ENCODE measurements at regions not wholly inside any gene's neighbourhood (a gene's known extent, or its start where the extent isn't known, plus 50 kb on each side); places are given as distances from the start of the nearest gene placed in this dataset.
"Not testable (repeated sequence)": the region's sequence is repeated elsewhere in the genome, so short reads cannot be mapped to it uniquely, and the experiment has no call there.

DNA sequence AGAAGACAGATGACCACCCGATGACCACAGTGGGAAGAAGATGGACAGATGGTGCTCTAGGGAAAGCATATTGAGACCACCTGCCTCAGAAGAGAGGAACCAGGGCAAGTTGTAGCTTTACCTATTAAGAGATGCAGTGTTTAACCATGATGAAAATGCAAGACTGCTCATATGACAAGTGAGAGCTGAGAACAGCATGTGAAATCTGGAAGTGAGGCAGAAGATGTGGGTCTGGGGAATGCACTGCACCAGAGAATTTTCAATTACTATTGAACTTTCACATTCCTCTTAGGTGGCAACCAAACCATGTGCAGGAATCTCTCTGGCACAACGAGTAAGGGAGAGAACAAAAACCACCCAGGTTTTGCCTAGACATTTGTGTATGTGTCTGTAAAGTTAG lies 184.8 kb upstream of the CRIM1 start:
- no peak overlapping the region for H3K4me3 ChIP-seq
- H3K4me1 ChIP-seq (replicated peaks) = no peaks in the 10 kb centered on the region
- no peak for DNase-seq (ENCODE audit: low spot score)
- H3K27me3 ChIP-seq (replicated peaks; ENCODE audit: insufficient read depth) = no peaks in the 10 kb centered on the region
- 41% methylated on average over 2 of the region's 2 CpGs for WGBS
- TF ChIP-seq POLR2AphosphoS5 (IDR thresholded peaks at IDR 0.05) (no peak), POLR2A (IDR thresholded peaks at IDR 0.05) (no peak)
- TF ChIP-seq, protein P1, sequence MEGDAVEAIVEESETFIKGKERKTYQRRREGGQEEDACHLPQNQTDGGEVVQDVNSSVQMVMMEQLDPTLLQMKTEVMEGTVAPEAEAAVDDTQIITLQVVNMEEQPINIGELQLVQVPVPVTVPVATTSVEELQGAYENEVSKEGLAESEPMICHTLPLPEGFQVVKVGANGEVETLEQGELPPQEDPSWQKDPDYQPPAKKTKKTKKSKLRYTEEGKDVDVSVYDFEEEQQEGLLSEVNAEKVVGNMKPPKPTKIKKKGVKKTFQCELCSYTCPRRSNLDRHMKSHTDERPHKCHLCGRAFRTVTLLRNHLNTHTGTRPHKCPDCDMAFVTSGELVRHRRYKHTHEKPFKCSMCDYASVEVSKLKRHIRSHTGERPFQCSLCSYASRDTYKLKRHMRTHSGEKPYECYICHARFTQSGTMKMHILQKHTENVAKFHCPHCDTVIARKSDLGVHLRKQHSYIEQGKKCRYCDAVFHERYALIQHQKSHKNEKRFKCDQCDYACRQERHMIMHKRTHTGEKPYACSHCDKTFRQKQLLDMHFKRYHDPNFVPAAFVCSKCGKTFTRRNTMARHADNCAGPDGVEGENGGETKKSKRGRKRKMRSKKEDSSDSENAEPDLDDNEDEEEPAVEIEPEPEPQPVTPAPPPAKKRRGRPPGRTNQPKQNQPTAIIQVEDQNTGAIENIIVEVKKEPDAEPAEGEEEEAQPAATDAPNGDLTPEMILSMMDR (IDR thresholded peaks at IDR 0.05) = no peak
- H3K36me3 ChIP-seq = no peaks in the 10 kb centered on the region
- intact Hi-C loops (cut with DNase I) = no loop called here
- H3K27ac ChIP-seq = no peak overlapping the region
- no peaks in the 10 kb centered on the region for H3K9me3 ChIP-seq

DNA sequence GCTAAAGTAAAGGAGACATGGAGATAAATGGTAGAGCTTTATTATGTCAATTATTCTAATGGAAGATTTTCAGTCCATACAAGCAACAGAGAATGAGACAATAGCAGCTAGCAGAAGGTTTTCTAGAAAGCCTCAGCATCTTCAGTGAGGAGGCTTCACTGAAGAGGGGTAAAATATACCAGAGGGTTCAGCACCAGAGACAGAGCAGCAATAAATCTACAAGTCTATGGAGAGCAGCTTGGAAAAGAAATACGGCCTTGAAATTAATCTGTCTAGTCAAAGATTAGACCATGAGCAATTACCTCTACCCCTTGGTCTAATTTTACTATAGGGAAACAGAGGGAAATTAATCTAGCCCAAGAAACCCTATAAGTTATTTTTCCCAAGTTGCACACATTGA lies 185.7 kb upstream of the CRIM1 start:
- Histone ChIP-seq H3K4me3 (no peak overlapping the region), H3K27me3 (replicated peaks; ENCODE audit: insufficient read depth) (no peaks in the 10 kb centered on the region), H3K4me1 (replicated peaks) (no peaks in the 10 kb centered on the region), H3K9me3 (no peaks in the 10 kb centered on the region), H3K36me3 (no peaks in the 10 kb centered on the region), H3K27ac (no peak overlapping the region)
- WGBS = 24% methylated on average over 1 of the region's 1 CpG
- TF ChIP-seq, protein P1 (IDR thresholded peaks at IDR 0.05) = no peak
- no peak for TF ChIP-seq POLR2A (IDR thresholded peaks at IDR 0.05)
- no peak for TF ChIP-seq POLR2AphosphoS5 (IDR thresholded peaks at IDR 0.05)
- DNase-seq (ENCODE audit: low spot score) = no peak
- intact Hi-C loops (cut with DNase I) = no loop called here

DNA sequence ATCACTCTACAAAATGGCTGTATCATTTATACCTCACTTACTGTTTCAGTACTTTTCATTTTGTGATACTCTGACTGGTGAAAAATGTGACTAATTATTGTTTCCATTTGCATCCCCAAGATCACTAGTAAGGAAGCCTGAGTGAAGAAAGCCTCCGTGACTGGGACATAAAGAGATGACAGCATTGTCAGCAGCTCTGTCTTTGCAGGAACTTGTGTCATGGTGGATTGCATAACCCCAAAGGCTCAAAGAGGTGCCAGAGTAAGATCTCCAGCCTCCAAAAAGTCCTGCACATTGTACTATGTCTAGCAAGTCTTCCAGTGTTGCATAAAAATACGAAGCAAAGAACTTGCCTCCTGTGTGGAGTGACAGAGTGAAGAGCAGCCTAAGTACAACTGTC lies 187.5 kb upstream of the CRIM1 start:
- Histone ChIP-seq H3K4me1 (replicated peaks) (no peaks in the 10 kb centered on the region), H3K36me3 (no peaks in the 10 kb centered on the region), H3K27me3 (replicated peaks; ENCODE audit: insufficient read depth) (no peaks in the 10 kb centered on the region), H3K9me3 (no peaks in the 10 kb centered on the region), H3K27ac (no peak overlapping the region), H3K4me3 (no peak overlapping the region)
- WGBS = 87% methylated on average over 2 of the region's 2 CpGs
- TF ChIP-seq, protein P1 (IDR thresholded peaks at IDR 0.05) = no peak
- TF ChIP-seq POLR2AphosphoS5 (IDR thresholded peaks at IDR 0.05) (no peak), POLR2A (IDR thresholded peaks at IDR 0.05) (no peak)
- intact Hi-C loops (cut with DNase I) = no loop called here
- no peak for DNase-seq (ENCODE audit: low spot score)

DNA sequence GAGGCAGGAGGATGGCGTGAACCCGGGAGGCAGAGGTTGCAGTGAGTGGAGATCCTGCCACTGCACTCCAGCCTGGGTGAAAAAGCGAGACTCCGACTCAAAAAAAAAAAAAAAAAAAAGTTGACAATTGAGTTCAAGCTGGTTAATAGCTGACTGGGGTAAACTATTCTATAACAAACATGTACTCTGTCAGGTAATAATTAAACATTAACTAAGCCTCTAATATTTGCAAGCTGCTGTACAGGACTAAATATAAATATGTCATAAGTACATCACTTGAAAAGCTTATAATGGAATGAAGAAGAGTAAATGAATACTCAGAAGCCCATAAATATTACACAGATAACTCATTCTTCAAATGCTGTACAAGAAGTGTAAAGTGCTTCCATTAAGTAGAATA lies 190.4 kb upstream of the CRIM1 start:
- no peak for DNase-seq (ENCODE audit: low spot score)
- intact Hi-C loops (cut with DNase I) = no loop called here
- WGBS = 90% methylated on average over 4 of the region's 4 CpGs
- no peak overlapping the region for H3K27ac ChIP-seq
- no peaks in the 10 kb centered on the region for H3K9me3 ChIP-seq
- no peaks in the 10 kb centered on the region for H3K36me3 ChIP-seq
- TF ChIP-seq, protein P1 (IDR thresholded peaks at IDR 0.05) = no peak
- TF ChIP-seq POLR2AphosphoS5 (IDR thresholded peaks at IDR 0.05) = no peak
- TF ChIP-seq POLR2A (IDR thresholded peaks at IDR 0.05) = no peak
- H3K27me3 ChIP-seq (replicated peaks; ENCODE audit: insufficient read depth) = no peaks in the 10 kb centered on the region
- no peak overlapping the region for H3K4me3 ChIP-seq
- H3K4me1 ChIP-seq (replicated peaks) = no peaks in the 10 kb centered on the region

DNA sequence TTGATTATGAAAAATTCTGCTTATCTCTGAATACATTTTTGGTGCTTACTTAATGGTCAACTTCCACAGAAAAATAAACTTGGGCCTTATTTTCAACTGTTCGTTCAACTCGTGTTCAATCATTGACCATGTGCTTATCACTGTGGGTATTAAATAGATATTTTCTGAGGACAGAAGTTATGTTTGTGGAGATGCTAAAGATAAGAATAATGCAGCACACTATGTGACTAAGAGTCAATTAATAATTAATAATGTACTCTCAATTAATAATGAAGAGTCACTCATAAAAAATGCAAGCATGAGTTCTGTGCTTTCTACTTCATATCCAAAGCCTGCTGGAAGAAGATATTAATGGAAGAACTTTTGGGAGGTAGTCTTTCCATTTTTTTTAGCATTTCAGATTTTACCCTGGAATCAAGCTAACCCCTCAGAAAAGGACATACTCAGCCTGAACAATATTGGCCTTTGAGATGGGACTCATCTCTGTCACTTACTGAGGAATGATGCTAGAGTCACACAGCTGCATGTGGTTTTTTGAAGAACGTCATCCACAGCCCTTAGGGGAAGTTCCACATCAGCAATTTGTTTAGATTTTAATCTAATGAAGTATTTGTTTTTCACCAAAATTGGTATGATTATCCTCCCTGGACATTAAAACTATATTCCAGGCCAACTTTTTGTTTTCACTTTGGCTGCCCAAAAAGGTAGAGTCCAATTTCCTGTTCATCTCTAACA lies 191.9 kb upstream of the CRIM1 start:
- no peaks in the 10 kb centered on the region for H3K27me3 ChIP-seq (replicated peaks; ENCODE audit: insufficient read depth)
- no peak overlapping the region for H3K27ac ChIP-seq
- TF ChIP-seq POLR2A (IDR thresholded peaks at IDR 0.05) = no peak
- no peak for TF ChIP-seq POLR2AphosphoS5 (IDR thresholded peaks at IDR 0.05)
- TF ChIP-seq, protein P1 (IDR thresholded peaks at IDR 0.05) = no peak
- WGBS = 88% methylated on average over 3 of the region's 3 CpGs
- H3K4me1 ChIP-seq (replicated peaks) = no peaks in the 10 kb centered on the region
- H3K36me3 ChIP-seq = no peaks in the 10 kb centered on the region
- no peak for DNase-seq (ENCODE audit: low spot score)
- no peak overlapping the region for H3K4me3 ChIP-seq
- intact Hi-C loops (cut with DNase I) = no loop called here
- no peaks in the 10 kb centered on the region for H3K9me3 ChIP-seq

DNA sequence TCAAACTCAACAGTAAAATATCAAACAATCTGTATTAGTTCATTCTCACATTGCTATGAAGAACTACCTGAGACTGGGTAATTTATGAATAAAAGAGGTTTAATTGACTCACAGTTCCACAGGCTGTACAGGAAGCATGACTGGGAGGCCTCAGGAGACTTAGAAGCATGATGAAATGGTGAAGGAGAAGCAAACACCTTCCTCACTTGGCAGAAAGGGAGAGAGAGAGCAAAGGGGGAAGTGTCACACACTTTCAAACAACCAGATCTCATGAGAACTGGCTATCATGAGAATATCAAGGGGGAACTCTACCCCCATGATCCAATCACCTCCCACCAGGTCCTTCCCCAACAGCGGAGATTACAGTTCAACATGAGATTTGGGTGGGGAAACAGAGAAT lies 198.5 kb upstream of the CRIM1 start:
- intact Hi-C loops (cut with DNase I); H3K4me3 ChIP-seq; H3K4me1 ChIP-seq (replicated peaks); H3K27ac ChIP-seq; H3K9me3 ChIP-seq; H3K27me3 ChIP-seq (replicated peaks; ENCODE audit: insufficient read depth); DNase-seq (ENCODE audit: low spot score); H3K36me3 ChIP-seq: not testable (repeated sequence)
- WGBS = 93% methylated on average over 1 of the region's 1 CpG

All from prostate gland (tissue), 2 donors.